ENCODE measurements at regions not wholly inside any gene's neighbourhood (a gene's known extent, or its start where the extent isn't known, plus 50 kb on each side); places are given as distances from the start of the nearest gene placed in this dataset.

DNA sequence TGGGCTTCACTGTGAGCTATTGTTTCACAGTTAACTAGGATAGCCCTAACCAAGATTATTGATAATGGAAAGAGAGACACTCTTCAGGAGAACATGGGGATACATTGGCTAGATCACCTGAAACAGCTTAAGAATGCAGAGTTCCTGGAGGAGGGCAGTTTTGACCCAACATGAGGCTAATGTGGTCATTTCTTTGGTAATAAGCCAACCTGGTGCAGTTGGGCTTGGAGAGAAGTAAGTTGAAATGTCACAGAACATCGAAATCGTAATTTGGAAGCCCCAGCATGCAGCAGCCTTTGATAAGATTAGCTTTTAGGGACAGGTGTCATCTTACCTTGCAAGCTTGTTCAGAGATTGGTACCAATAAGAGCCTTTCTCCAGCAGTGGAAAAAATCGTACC, 556.6 kb upstream of the GOT2 start:
- no peak for DNase-seq (ENCODE audit: low read depth)

DNA sequence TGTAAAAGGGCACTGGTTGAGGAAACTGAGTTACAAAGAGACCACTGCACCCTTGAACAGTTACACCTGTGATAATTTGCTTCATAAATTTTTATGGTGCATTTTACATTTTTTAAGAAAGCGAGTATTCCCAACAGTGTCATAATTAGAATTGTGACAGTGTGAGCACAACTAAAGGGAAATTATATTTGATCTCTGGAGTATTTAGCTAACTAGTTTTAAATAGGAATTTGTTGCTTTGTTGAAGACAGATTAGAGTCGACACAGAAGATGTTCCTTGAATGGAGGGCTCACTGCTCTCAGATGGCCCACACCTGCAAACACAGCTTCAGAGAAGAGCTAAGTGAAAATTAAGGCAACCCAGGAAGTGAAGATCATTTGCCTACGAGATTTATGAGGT, 555.0 kb upstream of the GOT2 start:
- no peak for DNase-seq (ENCODE audit: low read depth)

DNA sequence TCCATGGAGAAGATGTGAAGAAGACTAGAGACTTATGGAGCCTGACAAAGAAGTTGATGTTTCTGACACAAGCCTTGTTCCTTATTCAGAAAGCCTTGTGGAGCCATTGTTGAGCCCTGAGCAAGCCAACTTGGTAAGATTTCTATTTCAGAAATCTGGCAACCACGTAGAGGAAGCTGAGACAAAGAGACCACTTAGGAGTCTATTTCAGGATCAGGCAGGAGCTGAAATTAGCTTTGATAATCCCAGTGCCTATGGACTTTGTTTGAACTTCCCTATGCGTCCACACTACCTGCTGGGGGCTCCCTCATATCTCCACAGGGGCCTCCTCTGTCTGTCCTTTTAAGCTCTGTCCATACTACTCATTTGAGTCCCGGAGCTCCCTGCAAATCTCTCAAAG, 540.0 kb upstream of the GOT2 start:
- no peak for DNase-seq (ENCODE audit: low read depth)

DNA sequence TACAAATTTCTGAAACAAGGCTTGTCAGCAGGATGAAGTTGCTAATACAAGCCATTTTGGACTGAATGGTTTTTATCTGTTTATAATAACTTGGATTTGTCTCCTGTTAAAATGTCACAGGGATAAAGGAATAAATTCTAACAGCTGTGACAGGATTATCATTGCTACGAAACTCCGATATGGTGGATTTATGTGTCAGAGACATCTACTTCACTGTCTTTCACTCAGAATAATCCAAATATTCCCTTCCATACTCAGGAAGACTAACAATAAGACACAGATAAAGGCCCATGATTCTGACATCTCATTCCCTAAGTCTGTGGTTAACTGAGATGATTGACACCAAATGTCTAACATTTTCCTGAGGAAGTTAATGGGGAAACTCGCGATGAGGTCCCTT, 529.8 kb upstream of the GOT2 start:
- no peak for DNase-seq (ENCODE audit: low read depth)

DNA sequence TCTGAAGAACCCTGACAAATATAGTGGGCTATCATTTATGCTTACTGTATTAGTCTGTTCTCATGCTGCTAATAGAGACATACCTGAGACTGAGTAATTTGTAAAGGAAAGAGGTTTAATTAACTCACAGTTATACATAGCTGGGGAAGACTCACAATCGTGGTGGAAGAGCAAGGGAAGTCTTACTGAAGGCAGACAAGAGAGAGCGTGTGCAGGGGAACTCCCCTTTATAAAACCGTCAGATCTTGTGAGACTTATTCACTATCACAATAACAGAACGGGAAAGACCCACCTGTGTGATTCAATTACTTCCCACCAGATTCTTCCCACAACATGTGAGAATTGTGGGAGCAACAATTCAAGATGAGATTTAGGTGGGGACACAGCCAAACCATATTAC, 526.8 kb upstream of the GOT2 start:
- no peak for DNase-seq (ENCODE audit: low read depth)

DNA sequence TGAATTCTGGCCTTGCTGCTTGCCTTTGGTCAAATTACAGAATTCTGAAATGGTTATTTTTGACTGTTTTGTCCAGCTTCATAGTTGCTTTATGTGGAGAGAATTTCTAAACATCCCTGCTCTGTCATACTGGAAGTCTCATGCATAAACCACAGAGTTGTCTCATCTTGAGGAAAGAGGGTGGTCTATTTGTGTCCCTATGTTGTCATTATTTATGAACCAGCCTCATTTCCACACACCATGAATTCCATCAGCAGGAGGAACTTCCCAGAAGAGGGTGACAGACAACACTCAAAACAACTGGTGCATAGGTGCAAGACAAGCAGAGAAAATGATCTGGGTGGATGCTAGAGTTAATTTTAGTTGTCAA, 525.8 kb upstream of the GOT2 start:
- DNase-seq (ENCODE audit: low read depth), result no peak

DNA sequence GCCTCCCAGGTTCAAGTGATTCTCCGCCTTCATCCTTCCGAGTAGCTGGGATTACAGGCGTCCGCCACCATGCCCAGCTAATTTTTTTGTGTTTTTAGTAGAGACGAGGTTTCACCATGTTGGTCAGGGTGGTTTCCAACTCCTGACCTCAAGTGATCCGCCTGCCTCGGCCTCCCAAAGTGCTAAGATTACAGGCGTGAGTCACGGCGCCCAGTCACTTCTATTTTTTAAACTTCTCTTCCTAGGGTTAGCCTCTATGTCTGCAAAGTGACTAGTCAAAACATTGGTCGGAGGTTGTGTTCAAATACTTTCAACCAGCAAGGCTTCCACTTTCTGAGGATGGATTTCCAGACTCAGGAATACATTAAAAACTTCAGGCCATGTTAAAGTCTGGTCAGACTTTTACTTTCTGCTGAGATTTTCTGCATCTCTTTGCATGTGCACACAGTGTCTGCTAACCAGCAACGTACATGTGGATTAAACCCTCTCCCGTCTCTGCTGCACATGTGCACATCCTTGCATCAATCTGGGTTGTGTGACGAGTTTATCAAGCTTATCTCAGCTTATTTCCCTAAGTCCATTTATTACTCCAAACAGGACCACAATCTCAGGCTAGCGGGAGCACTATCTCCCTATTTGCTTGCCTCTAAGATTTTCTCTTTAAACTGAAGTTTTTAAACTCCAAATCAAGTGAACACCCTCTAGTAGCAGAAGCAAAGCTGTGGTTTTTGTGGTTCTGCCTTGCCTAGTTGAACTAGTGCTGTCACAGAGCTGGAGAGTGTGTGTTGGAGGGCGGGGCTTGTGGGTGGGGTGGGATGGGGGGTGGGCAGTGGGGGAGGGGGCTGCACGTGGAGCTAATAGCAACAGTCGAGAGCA, 525.2 kb upstream of the GOT2 start:
- peak; percentile 20 for DNase-seq (ENCODE audit: low read depth)

DNA sequence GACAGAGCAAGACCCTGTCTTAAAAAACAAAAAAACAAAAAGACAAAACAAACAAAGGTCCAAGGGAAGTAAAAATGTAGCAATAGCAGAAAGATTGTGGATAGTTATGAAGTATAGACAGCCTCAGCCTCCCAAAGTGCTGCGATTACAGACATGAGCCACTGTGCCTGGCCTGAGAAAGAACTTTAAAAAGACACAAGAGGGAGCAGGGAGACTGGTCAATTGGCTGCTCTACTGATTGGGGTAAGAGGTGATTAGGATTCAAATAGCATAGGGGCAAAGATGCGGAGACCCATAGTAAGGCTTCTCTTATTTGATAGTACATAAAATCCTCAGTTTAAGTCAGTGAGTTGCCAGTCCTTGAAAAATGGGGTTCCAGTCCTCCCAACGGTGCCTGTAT, 518.2 kb upstream of the GOT2 start:
- no peak for DNase-seq (ENCODE audit: low read depth)

DNA sequence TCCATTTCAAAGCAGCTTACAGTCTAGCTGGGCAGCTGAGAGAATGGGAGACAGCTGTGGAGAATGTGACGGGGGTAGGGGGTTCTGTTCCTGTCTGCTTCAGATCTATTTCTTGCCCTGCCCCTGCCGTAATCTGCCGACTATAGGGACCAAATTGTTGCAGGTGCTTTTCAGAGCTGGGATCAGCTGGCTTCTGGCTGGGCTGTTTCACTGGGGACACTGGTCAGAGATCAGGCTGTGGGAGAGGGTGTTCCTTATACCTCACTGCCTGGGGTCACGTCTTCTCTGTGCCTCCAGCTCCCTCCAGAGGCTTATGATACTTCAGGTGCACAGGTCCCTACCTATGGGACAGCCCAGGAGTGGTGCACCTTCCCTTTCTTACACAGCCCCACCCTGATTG, 514.9 kb upstream of the GOT2 start:
- no peak for DNase-seq (ENCODE audit: low read depth)

DNA sequence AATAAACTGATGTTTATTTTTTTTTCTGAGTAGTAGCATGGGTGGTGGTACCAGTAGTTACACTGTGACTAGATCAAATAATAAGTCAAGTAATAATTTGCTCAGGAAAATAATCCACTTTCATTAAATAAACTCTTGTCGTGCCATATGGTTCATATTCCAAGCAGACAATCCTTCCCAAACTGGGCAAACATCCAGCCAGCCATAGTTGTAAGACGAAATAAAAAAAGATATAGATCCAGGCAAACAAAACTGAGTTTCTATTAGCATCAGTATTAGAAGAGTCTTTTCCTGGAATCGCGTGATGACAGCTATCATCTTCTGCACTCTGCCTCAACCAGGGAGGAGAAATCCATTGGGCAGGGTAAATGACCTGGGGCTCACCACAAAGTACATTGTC, 508.4 kb upstream of the GOT2 start:
- no peak for DNase-seq (ENCODE audit: low read depth)

DNA sequence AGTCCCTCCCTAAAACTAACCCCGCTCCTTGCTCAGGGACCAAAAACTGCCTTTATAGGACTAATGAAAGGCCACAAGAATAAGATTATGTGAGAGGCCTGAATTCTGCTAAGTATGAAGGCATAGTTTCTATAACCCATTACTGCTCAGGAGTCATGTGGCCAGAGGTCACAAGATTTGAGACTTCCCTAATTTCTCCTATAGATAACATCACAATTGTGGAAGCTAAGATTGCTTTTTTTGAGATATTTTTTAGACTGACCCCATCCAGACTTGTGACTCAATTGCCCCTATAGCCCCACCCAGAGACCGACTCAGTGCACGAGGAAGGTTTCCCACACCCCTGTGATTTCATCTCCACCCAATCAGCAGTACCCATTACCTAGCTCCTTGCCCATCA, 504.1 kb upstream of the GOT2 start:
- DNase-seq (ENCODE audit: low read depth), result no peak

DNA sequence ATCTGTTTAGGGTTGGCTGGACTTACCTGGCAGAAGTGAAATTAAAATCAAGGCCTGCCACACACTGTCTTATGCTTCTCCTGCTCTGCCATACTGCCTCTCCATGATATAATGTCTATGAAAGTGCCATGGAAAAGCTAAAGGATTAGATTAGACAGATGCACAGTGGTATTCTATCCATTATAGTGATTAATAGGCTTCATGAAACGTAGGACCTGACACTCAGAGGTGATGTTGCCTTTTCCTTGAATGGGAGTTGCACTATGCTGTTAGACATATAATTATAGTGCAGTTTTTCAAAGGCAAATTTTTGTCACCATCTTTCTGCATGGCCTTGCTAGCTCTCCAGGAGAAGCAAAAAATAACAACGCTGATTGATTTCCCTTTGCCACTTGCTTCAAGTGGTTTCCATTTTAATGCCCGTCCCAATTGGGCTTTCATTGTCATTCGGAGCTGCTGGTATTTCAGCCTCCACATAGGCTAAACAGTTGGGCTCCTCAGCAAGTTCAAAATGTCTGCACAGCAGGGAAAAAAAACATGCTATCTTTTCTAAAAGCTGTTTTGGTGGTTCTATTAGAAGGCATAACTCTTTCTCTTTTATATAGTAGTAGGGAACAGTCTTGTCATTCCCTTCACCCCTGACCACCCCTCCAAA, 502.8 kb upstream of the GOT2 start:
- no peak for DNase-seq (ENCODE audit: low read depth)

DNA sequence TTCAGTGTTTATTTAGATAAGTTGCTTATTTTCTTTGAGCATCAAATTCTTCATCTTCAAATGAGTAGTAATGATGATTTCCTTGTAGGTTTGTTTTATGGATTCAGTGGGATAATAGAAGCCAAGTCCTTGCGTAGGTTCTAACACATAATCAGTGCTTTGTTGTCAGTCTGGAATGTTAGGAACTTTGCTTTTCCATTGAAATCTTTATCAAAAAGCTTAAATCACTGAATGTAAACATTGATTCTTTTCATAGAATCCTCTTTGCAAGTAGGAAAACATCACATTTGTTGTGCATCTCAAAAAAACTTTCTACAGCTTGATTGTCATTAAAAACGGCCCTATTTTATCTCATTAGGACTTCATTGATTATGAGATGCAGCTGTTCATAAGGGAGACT, 490.3 kb upstream of the GOT2 start:
- no peak for DNase-seq (ENCODE audit: low read depth)

DNA sequence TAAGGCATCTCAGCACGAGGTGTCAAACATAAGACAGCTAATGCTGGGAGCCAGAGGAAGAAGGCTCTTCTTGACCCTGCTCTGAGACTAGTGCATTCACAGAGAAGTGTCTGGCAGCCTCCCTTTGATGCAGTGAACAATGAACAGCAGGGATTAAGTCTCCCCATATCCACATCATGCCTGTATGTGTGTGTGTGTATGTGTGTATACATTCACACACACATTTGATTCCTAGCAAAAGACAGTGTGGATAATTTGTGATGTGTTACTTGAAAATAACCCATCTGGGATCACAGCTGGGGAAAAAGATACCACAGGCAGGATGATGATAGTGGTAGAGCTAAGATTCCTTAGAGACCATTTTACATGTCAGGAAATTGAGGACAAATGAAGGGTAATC, 485.9 kb upstream of the GOT2 start:
- no peak for DNase-seq (ENCODE audit: low read depth)

DNA sequence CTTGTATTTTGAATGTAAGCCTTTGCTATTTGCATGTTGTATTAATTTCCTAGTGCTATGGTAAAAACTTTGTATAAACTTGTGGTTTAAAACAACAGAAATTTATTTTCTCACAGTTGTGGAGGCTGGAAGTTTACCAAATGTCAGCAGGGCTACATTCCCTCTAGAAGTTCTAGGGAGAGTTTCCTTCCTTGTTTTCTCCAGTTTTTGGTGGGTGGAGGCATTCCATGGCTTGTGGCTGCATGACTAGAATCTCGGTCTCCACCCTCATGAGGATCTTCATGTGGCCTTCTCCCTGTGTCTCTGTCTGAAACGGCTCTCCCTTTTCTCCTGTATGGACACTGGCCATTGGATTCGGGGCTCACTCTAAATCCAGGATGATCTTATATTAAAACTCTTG, 482.2 kb upstream of the GOT2 start:
- no peak for DNase-seq (ENCODE audit: low read depth)

DNA sequence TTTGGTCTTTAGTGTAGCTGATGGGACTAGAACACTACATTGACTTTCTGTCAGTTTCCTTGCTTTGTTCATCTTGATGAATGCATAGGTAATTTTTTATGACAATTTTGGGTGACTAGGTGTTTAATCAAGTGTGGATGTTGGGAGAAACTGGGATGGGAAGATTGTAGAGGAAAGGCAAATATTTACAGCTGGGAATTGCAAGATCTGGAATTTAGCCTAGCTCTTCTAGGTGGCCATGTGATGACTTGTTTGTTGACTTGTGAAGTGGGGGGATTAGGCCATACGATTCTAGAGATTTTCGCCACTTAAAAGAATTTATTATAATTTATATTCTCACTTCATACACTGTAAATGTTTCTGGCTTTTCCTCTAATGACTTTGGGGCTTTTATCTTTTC, 480.3 kb upstream of the GOT2 start:
- no peak for DNase-seq (ENCODE audit: low read depth)

DNA sequence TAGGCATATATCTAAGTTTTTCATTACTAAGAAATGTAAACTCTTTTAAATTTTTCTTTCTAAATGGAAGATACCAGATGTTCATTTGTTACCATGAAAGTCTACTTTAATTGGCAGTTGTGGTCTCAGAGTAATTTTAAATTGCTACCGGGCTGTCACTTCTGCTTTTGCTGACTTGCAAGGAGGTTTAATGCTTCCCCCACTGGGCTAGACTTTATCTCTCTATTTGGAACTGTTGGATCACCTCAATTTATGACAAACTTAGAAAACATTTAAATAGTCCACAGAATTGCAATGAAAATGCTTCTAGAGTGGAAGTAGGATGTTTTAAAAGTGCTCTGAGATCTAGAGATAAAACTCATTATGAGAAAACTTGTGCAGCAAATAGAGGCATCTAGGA, 479.8 kb upstream of the GOT2 start:
- no peak for DNase-seq (ENCODE audit: low read depth)

DNA sequence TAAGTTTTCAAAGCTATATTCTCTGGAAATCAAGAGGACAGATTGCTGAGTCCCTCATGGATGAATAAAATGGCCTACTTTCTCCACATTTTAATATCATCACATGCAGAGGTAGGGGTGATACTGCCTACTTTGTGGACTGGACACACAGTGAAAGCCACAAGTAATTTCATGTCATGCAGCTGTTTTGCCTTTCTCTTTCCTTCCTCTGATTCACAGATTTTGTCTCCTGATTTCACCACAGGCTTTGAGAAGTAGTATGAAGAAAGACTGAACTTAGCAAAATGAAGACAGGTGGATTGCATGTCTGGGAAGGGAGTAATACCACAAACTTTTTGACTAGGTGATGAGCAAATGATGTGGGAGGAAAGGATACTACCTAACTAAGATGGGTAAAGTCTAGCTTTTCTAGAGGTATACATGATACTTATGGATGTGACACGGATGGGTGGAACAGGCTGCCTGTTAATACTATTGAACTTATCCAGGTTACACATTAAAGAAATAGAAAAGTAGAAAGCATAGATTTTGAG, 478.4 kb upstream of the GOT2 start:
- DNase-seq (ENCODE audit: low read depth), result no peak

DNA sequence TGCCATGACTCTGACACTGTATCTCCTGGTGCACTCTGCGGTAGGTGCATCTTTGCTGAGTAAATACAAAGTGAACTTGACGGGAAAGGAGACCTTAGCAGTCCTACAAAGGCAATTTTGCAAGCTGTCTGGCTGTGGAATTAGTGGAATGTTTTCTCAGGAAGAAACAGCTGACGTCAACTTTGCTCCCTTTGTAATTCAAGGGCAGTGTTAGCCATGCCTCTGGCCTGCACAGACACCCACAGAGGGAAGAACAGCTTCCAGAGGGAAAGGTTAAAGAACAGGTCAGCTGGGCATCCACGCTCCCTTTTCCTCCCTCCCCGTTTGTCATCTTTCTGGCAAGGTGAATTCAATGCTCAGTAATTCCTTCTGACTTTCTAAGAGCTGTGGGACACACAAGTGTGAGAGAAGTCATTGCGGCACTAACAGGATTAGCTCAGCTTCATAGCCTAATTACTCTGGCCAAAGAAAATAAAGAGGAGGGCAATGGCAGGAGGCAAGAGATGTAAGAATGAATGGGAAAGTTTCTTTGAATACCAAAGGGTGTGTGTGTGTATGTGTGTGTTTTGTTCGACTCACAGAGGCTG, 476.9 kb upstream of the GOT2 start:
- DNase-seq (ENCODE audit: low read depth), result no peak

DNA sequence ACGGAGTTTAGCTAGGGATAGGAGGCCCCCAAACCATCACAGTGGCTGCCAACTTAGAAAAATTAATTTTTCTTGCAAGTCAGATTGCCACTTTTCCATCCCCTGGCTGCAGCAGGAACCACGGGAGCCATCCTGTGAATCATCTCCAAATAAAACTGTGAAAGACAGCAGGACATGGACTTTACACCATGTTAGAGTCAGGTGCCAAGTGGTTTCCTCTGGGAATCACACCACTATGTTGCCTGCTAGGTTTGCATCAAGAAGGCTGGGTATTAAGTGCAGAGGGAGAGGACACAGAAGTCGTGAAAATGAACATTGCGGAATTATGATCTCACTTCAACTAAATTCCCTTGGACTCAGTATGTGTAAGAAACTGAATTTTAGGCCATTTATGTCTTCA, 471.3 kb upstream of the GOT2 start:
- DNase-seq (ENCODE audit: low read depth), result no peak

DNA sequence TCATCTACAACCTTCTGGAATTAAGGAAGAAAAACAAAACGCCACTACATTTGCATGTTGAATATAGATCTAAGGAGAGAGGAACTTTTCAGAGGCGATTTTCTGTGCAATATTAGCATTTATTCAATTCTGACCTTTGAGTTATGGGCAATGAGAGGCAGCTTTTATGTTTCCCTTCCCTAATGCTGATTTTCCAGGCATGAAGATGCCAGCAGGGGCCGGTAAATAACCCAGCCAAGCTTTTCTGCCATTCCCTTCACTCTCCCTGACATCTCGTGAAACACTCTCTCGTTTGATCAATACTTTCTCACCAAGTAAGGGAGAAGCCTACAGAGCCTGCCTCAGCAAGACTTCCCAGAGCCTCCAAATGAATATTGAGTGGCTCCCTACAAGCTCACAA, 470.5 kb upstream of the GOT2 start:
- DNase-seq (ENCODE audit: low read depth), result no peak

DNA sequence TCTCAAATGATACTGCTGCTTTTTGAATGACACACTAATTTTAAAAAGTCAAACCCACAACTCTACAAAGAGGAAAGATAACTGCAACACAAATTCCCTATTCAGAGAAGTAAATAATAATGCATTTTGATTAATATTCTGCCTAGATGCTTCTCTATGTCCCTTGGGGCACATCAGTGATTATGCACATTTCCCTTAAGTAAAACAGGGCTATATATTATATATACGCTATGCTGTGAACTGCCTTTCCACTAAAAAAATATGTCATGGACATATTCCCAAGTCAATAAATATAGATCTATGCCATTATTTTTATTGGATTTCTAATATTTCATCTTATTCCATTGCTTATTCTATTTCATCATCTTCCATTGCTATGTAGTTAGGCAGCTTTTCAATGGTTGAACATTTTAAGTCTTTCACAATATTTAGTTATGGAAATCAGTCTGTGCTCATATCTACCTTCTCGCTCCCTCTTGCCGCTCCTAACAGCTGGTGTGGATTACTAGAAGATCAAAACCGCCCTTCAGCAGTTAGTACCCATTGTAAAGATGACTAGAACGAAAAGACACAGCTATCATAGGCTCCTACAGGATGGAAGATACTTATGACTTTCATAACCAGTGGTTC, 468.2 kb upstream of the GOT2 start:
- DNase-seq (ENCODE audit: low read depth), result no peak

Data from HT1080 (cell line).